ENCODE measurements at regions not wholly inside any gene's neighbourhood (a gene's known extent, or its start where the extent isn't known, plus 50 kb on each side); places are given as distances from the start of the nearest gene placed in this dataset.

DNA sequence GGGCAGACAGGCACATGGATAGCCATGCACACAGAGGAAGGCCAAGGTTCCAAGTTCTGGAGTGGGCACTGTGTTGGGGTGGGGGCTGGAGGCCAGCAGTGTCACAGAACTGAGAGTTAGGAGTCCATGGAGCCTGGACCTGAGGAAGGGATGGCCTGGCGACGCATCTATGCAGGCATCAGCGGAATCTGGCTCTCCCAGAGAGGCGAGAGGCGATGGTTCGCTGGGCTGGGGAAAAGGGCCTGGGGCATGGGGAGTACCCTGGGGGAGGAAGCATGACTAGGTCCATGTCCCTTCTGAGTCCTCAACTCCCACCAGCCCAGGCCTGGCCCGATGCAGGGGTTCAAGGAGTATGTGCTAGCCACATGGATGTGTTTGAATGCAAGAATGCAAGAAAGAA lies 192.8 kb upstream of the LINGO1 start:
- TF ChIP-seq, protein P1, sequence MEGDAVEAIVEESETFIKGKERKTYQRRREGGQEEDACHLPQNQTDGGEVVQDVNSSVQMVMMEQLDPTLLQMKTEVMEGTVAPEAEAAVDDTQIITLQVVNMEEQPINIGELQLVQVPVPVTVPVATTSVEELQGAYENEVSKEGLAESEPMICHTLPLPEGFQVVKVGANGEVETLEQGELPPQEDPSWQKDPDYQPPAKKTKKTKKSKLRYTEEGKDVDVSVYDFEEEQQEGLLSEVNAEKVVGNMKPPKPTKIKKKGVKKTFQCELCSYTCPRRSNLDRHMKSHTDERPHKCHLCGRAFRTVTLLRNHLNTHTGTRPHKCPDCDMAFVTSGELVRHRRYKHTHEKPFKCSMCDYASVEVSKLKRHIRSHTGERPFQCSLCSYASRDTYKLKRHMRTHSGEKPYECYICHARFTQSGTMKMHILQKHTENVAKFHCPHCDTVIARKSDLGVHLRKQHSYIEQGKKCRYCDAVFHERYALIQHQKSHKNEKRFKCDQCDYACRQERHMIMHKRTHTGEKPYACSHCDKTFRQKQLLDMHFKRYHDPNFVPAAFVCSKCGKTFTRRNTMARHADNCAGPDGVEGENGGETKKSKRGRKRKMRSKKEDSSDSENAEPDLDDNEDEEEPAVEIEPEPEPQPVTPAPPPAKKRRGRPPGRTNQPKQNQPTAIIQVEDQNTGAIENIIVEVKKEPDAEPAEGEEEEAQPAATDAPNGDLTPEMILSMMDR (conservative IDR thresholded peaks at IDR 0.05 in 1 of 2, IDR thresholded peaks at IDR 0.05 in 1 of 2; ENCODE audit: low read depth in 1 of 2, low read length in 2 of 2) = no peak
- no peak for TF ChIP-seq EZH2 (IDR thresholded peaks at IDR 0.05; ENCODE audit: low read length, missing control alignments)
